ENCODE measurements at regions not wholly inside any gene's neighbourhood (a gene's known extent, or its start where the extent isn't known, plus 50 kb on each side); places are given as distances from the start of the nearest gene placed in this dataset.

DNA sequence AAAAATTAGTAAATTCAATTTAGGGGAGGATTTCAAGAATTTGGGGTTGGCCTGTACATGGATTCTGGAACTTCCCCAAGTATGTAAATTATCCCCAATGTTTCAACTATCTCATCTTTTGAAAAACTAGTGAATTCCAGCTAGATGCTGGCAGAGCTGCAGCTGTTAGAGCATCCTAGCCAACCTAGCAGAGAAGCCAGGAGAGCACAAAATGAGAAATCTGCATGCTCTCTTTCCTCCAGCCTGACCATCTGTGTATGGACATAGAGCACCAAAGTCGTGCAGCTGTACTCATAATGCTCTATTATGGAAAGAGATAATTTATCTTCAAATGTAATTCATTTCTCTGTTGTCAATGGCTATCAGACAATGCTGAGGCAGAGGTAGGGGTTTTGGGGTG is 1217.7 kb downstream of the PCDH19 start:
- no peak overlapping the region for H3K4me3 ChIP-seq (ENCODE audit: low read length)
- no peak for DNase-seq (ENCODE audit: low read depth)
- no peak for TF ChIP-seq CTCF (conservative IDR thresholded peaks at IDR 0.05; ENCODE audit: low read length)

GRCh38 chrX:99184153-99184552 is 1225.9 kb downstream of the PCDH19 start:
- H3K4me3 ChIP-seq (ENCODE audit: low read length), result no peak overlapping the region
- no peak for DNase-seq (ENCODE audit: low read depth)
- TF ChIP-seq CTCF (conservative IDR thresholded peaks at IDR 0.05; ENCODE audit: low read length), result no peak

- no peak for TF ChIP-seq CTCF (conservative IDR thresholded peaks at IDR 0.05; ENCODE audit: low read length)
- DNase-seq (ENCODE audit: low read depth), result no peak
- H3K4me3 ChIP-seq (ENCODE audit: low read length), result no peak overlapping the region
Observed at GRCh38 chrX:99172958-99173357, 1237.1 kb downstream of the PCDH19 start.

GRCh38 chrX:99142745-99143144 is 1267.3 kb downstream of the PCDH19 start:
- TF ChIP-seq CTCF (conservative IDR thresholded peaks at IDR 0.05; ENCODE audit: low read length), result no peak
- no peak overlapping the region for H3K4me3 ChIP-seq (ENCODE audit: low read length)
- DNase-seq (ENCODE audit: low read depth), result no peak

- no peak for TF ChIP-seq CTCF (conservative IDR thresholded peaks at IDR 0.05; ENCODE audit: low read length)
- H3K4me3 ChIP-seq (ENCODE audit: low read length), result no peak overlapping the region
- DNase-seq (ENCODE audit: low read depth), result no peak
Observed at GRCh38 chrX:99137488-99137887, 1272.6 kb downstream of the PCDH19 start.

DNA sequence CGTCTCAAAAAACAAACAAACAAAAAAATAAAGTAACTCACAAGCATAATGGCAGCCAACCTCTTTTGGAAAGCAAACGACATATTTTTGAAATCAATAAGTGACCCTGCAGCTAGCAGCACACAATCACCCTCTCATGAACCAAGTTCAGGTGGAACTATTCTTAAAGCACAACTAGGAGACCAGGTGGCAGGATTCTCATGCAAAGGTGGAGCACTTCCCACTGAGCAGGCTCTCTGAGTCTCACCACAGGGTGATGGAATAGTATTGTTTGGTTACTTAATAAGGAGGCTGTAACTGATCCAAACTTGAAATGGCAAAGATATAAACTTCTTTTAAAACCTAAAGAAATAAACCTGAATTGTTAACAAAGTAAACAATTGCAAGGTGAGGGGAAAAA is 1293.1 kb downstream of the PCDH19 start:
- DNase-seq (ENCODE audit: low read depth), result no peak
- no peak overlapping the region for H3K4me3 ChIP-seq (ENCODE audit: low read length)
- TF ChIP-seq CTCF (conservative IDR thresholded peaks at IDR 0.05; ENCODE audit: low read length), result no peak

DNA sequence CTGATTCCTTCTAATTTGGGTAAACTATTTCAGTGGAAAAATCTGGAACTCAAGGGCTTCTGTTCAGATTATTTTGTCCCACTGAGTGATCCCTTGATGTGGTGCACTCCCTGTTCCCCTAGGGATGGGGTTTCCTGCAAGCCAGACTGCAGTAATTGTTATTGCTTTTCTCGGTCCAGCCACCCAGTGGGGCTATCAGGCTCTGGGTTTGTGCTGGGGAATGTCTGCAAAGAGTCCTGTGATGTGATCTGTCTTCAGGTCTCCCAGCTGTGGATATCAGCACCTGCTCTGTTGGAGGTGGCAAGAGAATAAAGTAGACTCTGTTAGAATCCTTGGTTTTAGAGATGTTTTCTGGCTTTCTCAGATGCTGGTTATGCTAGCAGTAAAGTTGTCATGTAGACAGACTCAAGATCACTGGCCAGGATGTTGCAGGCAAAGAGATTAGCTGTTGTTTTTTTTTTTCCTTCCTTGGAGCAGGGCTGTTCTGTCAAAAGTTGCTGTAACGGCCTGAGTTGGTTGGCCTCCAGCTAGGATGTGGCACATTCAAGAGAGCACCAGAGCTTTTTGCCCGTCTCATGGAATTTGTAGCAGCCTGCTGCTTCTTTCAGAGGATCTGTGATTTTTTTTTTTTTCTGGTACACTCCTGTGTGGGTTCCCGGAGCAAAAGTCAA is 1314.0 kb downstream of the PCDH19 start:
- TF ChIP-seq CTCF (conservative IDR thresholded peaks at IDR 0.05; ENCODE audit: low read length), result no peak
- no peak for DNase-seq (ENCODE audit: low read depth)
- no peak overlapping the region for H3K4me3 ChIP-seq (ENCODE audit: low read length)

Data from AG10803 (cell line).